SK-N-DZ (cell line): ENCODE measurements at regions not wholly inside any gene's neighbourhood (a gene's known extent, or its start where the extent isn't known, plus 50 kb on each side); places are given as distances from the start of the nearest gene placed in this dataset.
"Not testable (repeated sequence)": the region's sequence is repeated elsewhere in the genome, so short reads cannot be mapped to it uniquely, and the experiment has no call there.

ENCODE experiments used
- DNase-seq: peaks from one replicate; pipeline ENCODE4 v3.0.0-alpha.2; 2015; ENCODE audit warnings: low spot score

- DNase-seq, result no peak
Measured at GRCh38 chr10:7069706-7070105, 341.1 kb downstream of the SFMBT2 start.

- no peak for DNase-seq
Measured at GRCh38 chr10:7056216-7056615, 354.6 kb downstream of the SFMBT2 start.

GRCh38 chr10:7054915-7055314 is 355.9 kb downstream of the SFMBT2 start:
- peak; percentile 15 for DNase-seq

- no peak for DNase-seq
Measured at GRCh38 chr10:7053195-7053594, 357.6 kb downstream of the SFMBT2 start.

GRCh38 chr10:7050024-7050423 is 360.8 kb downstream of the SFMBT2 start:
- not testable (repeated sequence) for DNase-seq

- DNase-seq, result no peak
Measured at GRCh38 chr10:7048061-7048460, 362.8 kb downstream of the SFMBT2 start.

- DNase-seq, result no peak
Measured at GRCh38 chr10:7046615-7047014, 364.2 kb downstream of the SFMBT2 start.

GRCh38 chr10:7045891-7046599 is 364.8 kb downstream of the SFMBT2 start:
- DNase-seq, result no peak

- DNase-seq, result no peak
Measured at GRCh38 chr10:7043055-7043653, 367.7 kb downstream of the SFMBT2 start.

GRCh38 chr10:7042419-7043054 is 368.3 kb downstream of the SFMBT2 start:
- no peak for DNase-seq

- no peak for DNase-seq
Measured at GRCh38 chr10:7042000-7042399, 368.8 kb downstream of the SFMBT2 start.

- no peak for DNase-seq
Measured at GRCh38 chr10:7040681-7041080, 370.2 kb downstream of the SFMBT2 start.

GRCh38 chr10:7039859-7040258 is 371.0 kb downstream of the SFMBT2 start:
- DNase-seq, result no peak

GRCh38 chr10:7038416-7038815 is 372.4 kb downstream of the SFMBT2 start:
- DNase-seq, result no peak

GRCh38 chr10:7037434-7037833 is 373.4 kb downstream of the SFMBT2 start:
- not testable (repeated sequence) for DNase-seq

GRCh38 chr10:7036951-7037350 is 373.9 kb downstream of the SFMBT2 start:
- DNase-seq, result no peak

- DNase-seq, result no peak
Measured at GRCh38 chr10:7035126-7035761, 375.6 kb downstream of the SFMBT2 start.

- DNase-seq, result no peak
Measured at GRCh38 chr10:7033031-7033430, 377.8 kb downstream of the SFMBT2 start.

- no peak for DNase-seq
Measured at GRCh38 chr10:7030134-7030855, 380.5 kb downstream of the SFMBT2 start.

GRCh38 chr10:7029672-7030071 is 381.2 kb downstream of the SFMBT2 start:
- no peak for DNase-seq

GRCh38 chr10:7028809-7029166 is 382.0 kb downstream of the SFMBT2 start:
- DNase-seq, result no peak
